HEK293T (cell line): ENCODE measurements at regions not wholly inside any gene's neighbourhood (a gene's known extent, or its start where the extent isn't known, plus 50 kb on each side); places are given as distances from the start of the nearest gene placed in this dataset.

Experiments used
- ELF4 ChIP-seq: fragments of 450-650 bp; IDR thresholded peaks from 2 replicates; pipeline ENCODE4 v1.6.1; 2017; ENCODE audit warnings: antibody characterized with exemption
- FOXA1 ChIP-seq: fragments of 450-650 bp; IDR thresholded peaks from 2 replicates; pipeline ENCODE4 v1.6.1; 2016; ENCODE audit warnings: mild to moderate bottlenecking
- FOXK2 ChIP-seq: fragments of 450-650 bp; IDR thresholded peaks from 2 replicates; pipeline ENCODE4 v1.6.1; 2016; ENCODE audit warnings: mild to moderate bottlenecking
- SP1 ChIP-seq: fragments of 450-650 bp; IDR thresholded peaks from 2 replicates; pipeline ENCODE4 v1.6.1; 2017

DNA sequence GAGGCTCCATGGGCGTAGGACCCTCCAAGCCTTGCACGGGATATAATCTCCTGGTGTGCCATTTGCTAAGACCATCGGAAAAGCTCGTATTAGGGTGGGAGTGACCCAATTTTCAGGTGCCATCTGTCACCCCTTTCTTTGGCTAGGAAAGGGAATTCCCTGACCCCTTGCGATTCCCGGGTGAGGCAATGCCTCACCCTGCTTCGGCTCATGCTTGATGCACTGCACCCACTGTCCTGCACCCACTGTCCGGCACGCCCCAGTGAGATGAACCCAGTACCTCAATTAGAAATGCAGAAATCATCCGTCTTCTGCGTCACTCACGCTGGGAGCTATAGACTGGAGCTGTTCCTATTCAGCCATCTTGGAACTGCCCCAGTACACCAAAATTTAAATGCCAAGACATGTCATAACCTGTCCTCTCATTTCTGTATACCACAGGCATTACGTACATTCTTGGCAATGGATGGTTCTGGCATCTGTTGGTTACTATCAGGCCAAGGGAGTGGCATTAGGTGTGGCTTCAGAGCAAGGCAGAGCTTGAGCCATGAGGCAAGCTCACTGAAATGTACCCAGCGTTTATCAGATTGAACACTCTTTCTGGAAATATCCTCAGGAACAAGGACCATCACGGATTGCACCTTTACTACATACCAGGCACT, 95.4 kb upstream of the GALNT18 start:
- TF ChIP-seq SP1 (no peak), ELF4 (no peak), FOXA1 (no peak), FOXK2 (no peak)
